IPS-18a (cell line): ENCODE measurements at regions not wholly inside any gene's neighbourhood (a gene's known extent, or its start where the extent isn't known, plus 50 kb on each side); places are given as distances from the start of the nearest gene placed in this dataset.

Source experiments
- H3K27ac ChIP-seq: one replicate; pipeline ENCODE4 v1.5.1; 2013; ENCODE audit warnings: low read length
- H3K27me3 ChIP-seq: one replicate; pipeline ENCODE4 v1.6.1; 2013; ENCODE audit warnings: mild to moderate bottlenecking, low read length; ENCODE audit not compliant: control insufficient read depth, insufficient read depth
- H3K36me3 ChIP-seq: one replicate; pipeline ENCODE4 v1.6.1; 2013; ENCODE audit warnings: low read depth, low read length; ENCODE audit not compliant: control insufficient read depth
- H3K4me1 ChIP-seq: one replicate; pipeline ENCODE4 v1.6.1; 2013; ENCODE audit warnings: low read depth, low read length; ENCODE audit not compliant: control insufficient read depth
- H3K4me3 ChIP-seq: one replicate; pipeline ENCODE4 v1.5.1; 2013; ENCODE audit warnings: low read length
- H3K9ac ChIP-seq: one replicate; pipeline ENCODE4 v1.6.1; 2013; ENCODE audit warnings: mild to moderate bottlenecking, low read length, moderate library complexity
- H3K9me3 ChIP-seq: one replicate; pipeline ENCODE4 v1.6.1; 2013; ENCODE audit warnings: low read depth, low read length; ENCODE audit not compliant: control insufficient read depth

GRCh38 chr22:48147404-48147803 is 1385.0 kb downstream of the TBC1D22A start:
- H3K27ac ChIP-seq: no peak overlapping the region
- H3K27me3 ChIP-seq: peaks cover 8% of the 10 kb centered on the region
- peaks cover 13% of the 10 kb centered on the region for H3K4me1 ChIP-seq
- no peaks in the 10 kb centered on the region for H3K36me3 ChIP-seq
- no peaks in the 10 kb centered on the region for H3K9me3 ChIP-seq
- H3K4me3 ChIP-seq: no peak overlapping the region
- no peak overlapping the region for H3K9ac ChIP-seq

- Histone ChIP-seq H3K4me3 (no peak overlapping the region), H3K4me1 (peaks cover 13% of the 10 kb centered on the region), H3K27me3 (peaks cover 8% of the 10 kb centered on the region), H3K9me3 (no peaks in the 10 kb centered on the region), H3K9ac (no peak overlapping the region), H3K36me3 (no peaks in the 10 kb centered on the region), H3K27ac (no peak overlapping the region)
These were observed 1384.0 kb downstream of the TBC1D22A start for GRCh38 chr22:48146426-48146825.

- H3K27ac ChIP-seq: no peak overlapping the region
- no peak overlapping the region for H3K4me3 ChIP-seq
- no peak overlapping the region for H3K9ac ChIP-seq
- no peaks in the 10 kb centered on the region for H3K9me3 ChIP-seq
- H3K36me3 ChIP-seq: no peaks in the 10 kb centered on the region
- peaks cover 8% of the 10 kb centered on the region for H3K27me3 ChIP-seq
- peaks cover 13% of the 10 kb centered on the region for H3K4me1 ChIP-seq
These were observed 1383.3 kb downstream of the TBC1D22A start for GRCh38 chr22:48145738-48146137.

GRCh38 chr22:48144318-48144717 is 1381.9 kb downstream of the TBC1D22A start:
- Histone ChIP-seq H3K36me3 (no peaks in the 10 kb centered on the region), H3K27me3 (peaks cover 8% of the 10 kb centered on the region), H3K9me3 (no peaks in the 10 kb centered on the region), H3K4me3 (no peak overlapping the region), H3K9ac (no peak overlapping the region), H3K4me1 (peaks cover 13% of the 10 kb centered on the region), H3K27ac (no peak overlapping the region)

- Histone ChIP-seq H3K4me3 (no peak overlapping the region), H3K9me3 (no peaks in the 10 kb centered on the region), H3K4me1 (peaks cover 13% of the 10 kb centered on the region), H3K27me3 (peaks cover 8% of the 10 kb centered on the region), H3K27ac (no peak overlapping the region), H3K9ac (no peak overlapping the region), H3K36me3 (no peaks in the 10 kb centered on the region)
These were observed 1381.4 kb downstream of the TBC1D22A start for GRCh38 chr22:48143856-48144255.

GRCh38 chr22:48142388-48142787 is 1379.9 kb downstream of the TBC1D22A start:
- H3K27me3 ChIP-seq: peaks cover 4% of the 10 kb centered on the region

GRCh38 chr22:48141301-48141700 is 1378.9 kb downstream of the TBC1D22A start:
- no peak overlapping the region for H3K4me3 ChIP-seq
- H3K9ac ChIP-seq: no peak overlapping the region
- peaks cover under 1% of the 10 kb centered on the region for H3K27me3 ChIP-seq
- H3K36me3 ChIP-seq: no peaks in the 10 kb centered on the region
- no peaks in the 10 kb centered on the region for H3K4me1 ChIP-seq
- no peak overlapping the region for H3K27ac ChIP-seq
- H3K9me3 ChIP-seq: no peaks in the 10 kb centered on the region

More at GRCh38 chr22:48142388-48142787, 1379.9 kb downstream of the TBC1D22A start:
- H3K36me3 ChIP-seq: no peaks in the 10 kb centered on the region
- H3K4me3 ChIP-seq: no peak overlapping the region
- H3K9ac ChIP-seq: no peak overlapping the region
- H3K4me1 ChIP-seq: peaks cover 6% of the 10 kb centered on the region
- no peaks in the 10 kb centered on the region for H3K9me3 ChIP-seq
- no peak overlapping the region for H3K27ac ChIP-seq

- Histone ChIP-seq H3K4me3 (no peak overlapping the region), H3K9me3 (no peaks in the 10 kb centered on the region), H3K9ac (no peak overlapping the region), H3K36me3 (no peaks in the 10 kb centered on the region), H3K4me1 (no peaks in the 10 kb centered on the region), H3K27ac (no peak overlapping the region), H3K27me3 (no peaks in the 10 kb centered on the region)
These were observed 1377.9 kb downstream of the TBC1D22A start for GRCh38 chr22:48140261-48140813.

- H3K9ac ChIP-seq: no peak overlapping the region
These were observed 1377.3 kb downstream of the TBC1D22A start for GRCh38 chr22:48139776-48140175.

GRCh38 chr22:48138855-48139254 is 1376.4 kb downstream of the TBC1D22A start:
- no peak overlapping the region for H3K27ac ChIP-seq

More at GRCh38 chr22:48139776-48140175, 1377.3 kb downstream of the TBC1D22A start:
- no peaks in the 10 kb centered on the region for H3K36me3 ChIP-seq
- H3K27ac ChIP-seq: no peak overlapping the region
- no peaks in the 10 kb centered on the region for H3K9me3 ChIP-seq
- H3K4me1 ChIP-seq: no peaks in the 10 kb centered on the region
- no peak overlapping the region for H3K4me3 ChIP-seq
- no peaks in the 10 kb centered on the region for H3K27me3 ChIP-seq

GRCh38 chr22:48138427-48138826 is 1376.0 kb downstream of the TBC1D22A start:
- no peak overlapping the region for H3K27ac ChIP-seq

More at GRCh38 chr22:48138855-48139254, 1376.4 kb downstream of the TBC1D22A start:
- Histone ChIP-seq H3K9ac (no peak overlapping the region), H3K9me3 (no peaks in the 10 kb centered on the region), H3K27me3 (no peaks in the 10 kb centered on the region), H3K36me3 (no peaks in the 10 kb centered on the region), H3K4me3 (no peak overlapping the region), H3K4me1 (no peaks in the 10 kb centered on the region)

GRCh38 chr22:48137640-48138039 is 1375.2 kb downstream of the TBC1D22A start:
- Histone ChIP-seq H3K27me3 (no peaks in the 10 kb centered on the region), H3K36me3 (no peaks in the 10 kb centered on the region), H3K4me3 (no peak overlapping the region), H3K9ac (no peak overlapping the region), H3K27ac (no peak overlapping the region), H3K9me3 (no peaks in the 10 kb centered on the region), H3K4me1 (no peaks in the 10 kb centered on the region)

More at GRCh38 chr22:48138427-48138826, 1376.0 kb downstream of the TBC1D22A start:
- H3K9ac ChIP-seq: no peak overlapping the region
- no peaks in the 10 kb centered on the region for H3K9me3 ChIP-seq
- H3K27me3 ChIP-seq: no peaks in the 10 kb centered on the region
- H3K4me3 ChIP-seq: no peak overlapping the region
- H3K4me1 ChIP-seq: no peaks in the 10 kb centered on the region
- no peaks in the 10 kb centered on the region for H3K36me3 ChIP-seq
